ENCODE measurements at regions not wholly inside any gene's neighbourhood (a gene's known extent, or its start where the extent isn't known, plus 50 kb on each side); places are given as distances from the start of the nearest gene placed in this dataset.
"Not testable (repeated sequence)": the region's sequence is repeated elsewhere in the genome, so short reads cannot be mapped to it uniquely, and the experiment has no call there.

- no peak overlapping the region for H3K4me3 Mint-ChIP-seq (ENCODE audit: unreplicated experiment)
- H3K27ac Mint-ChIP-seq (ENCODE audit: unreplicated experiment): no peak overlapping the region
- TF ChIP-seq CTCF (IDR thresholded peaks at IDR 0.05; ENCODE audit: unreplicated experiment): no peak
These were observed 236.2 kb downstream of the SKIDA1 start for GRCh38 chr10:21289271-21289670.

GRCh38 chr10:21285742-21286331 lies 239.6 kb downstream of the SKIDA1 start:
- TF ChIP-seq CTCF (IDR thresholded peaks at IDR 0.05; ENCODE audit: unreplicated experiment): no peak
- no peak overlapping the region for H3K27ac Mint-ChIP-seq (ENCODE audit: unreplicated experiment)
- peaks cover 2% of the 10 kb centered on the region for H3K27me3 Mint-ChIP-seq (ENCODE audit: unreplicated experiment)
- H3K4me3 Mint-ChIP-seq (ENCODE audit: unreplicated experiment): no peak overlapping the region
- no peaks in the 10 kb centered on the region for H3K36me3 Mint-ChIP-seq (ENCODE audit: low read depth, unreplicated experiment)
- no peaks in the 10 kb centered on the region for H3K9me3 Mint-ChIP-seq (ENCODE audit: unreplicated experiment)
- peaks cover 4% of the 10 kb centered on the region for H3K4me1 Mint-ChIP-seq (ENCODE audit: unreplicated experiment)
- DNase-seq (ENCODE audit: low spot score): no peak

More at GRCh38 chr10:21289271-21289670, 236.2 kb downstream of the SKIDA1 start:
- Mint-ChIP-seq H3K27me3 (ENCODE audit: unreplicated experiment) (no peaks in the 10 kb centered on the region), H3K4me1 (ENCODE audit: unreplicated experiment) (peaks cover 16% of the 10 kb centered on the region), H3K9me3 (ENCODE audit: unreplicated experiment) (no peaks in the 10 kb centered on the region), H3K36me3 (ENCODE audit: low read depth, unreplicated experiment) (no peaks in the 10 kb centered on the region)
- DNase-seq (ENCODE audit: low spot score): no peak

DNA sequence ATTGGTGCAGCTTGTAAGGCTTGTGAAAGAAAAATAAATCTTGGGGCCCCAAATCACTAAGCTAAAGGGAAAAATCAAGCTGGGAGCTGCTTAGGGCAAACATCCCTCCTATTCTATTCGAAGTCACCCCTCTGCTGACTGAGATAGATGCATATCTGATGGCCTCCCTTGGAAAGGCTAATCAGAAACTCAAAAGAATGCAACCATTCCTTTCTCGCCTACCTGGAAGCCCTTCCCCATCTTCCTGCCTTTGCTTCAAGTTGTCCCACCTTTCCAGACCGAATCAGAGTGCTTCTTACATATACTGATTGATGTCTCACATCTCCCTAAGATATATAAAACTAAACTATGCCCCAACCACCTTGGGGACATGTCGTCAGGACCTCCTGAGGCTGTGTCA lies 240.3 kb downstream of the SKIDA1 start:
- H3K27ac Mint-ChIP-seq (ENCODE audit: unreplicated experiment): no peak overlapping the region
- no peak for DNase-seq (ENCODE audit: low spot score)
- H3K27me3 Mint-ChIP-seq (ENCODE audit: unreplicated experiment): peaks cover 2% of the 10 kb centered on the region
- H3K4me1 Mint-ChIP-seq (ENCODE audit: unreplicated experiment): peaks cover 4% of the 10 kb centered on the region
- TF ChIP-seq CTCF (IDR thresholded peaks at IDR 0.05; ENCODE audit: unreplicated experiment): no peak
- H3K4me3 Mint-ChIP-seq (ENCODE audit: unreplicated experiment): no peak overlapping the region
- no peaks in the 10 kb centered on the region for H3K36me3 Mint-ChIP-seq (ENCODE audit: low read depth, unreplicated experiment)
- no peaks in the 10 kb centered on the region for H3K9me3 Mint-ChIP-seq (ENCODE audit: unreplicated experiment)

- Mint-ChIP-seq H3K36me3 (ENCODE audit: low read depth, unreplicated experiment) (no peaks in the 10 kb centered on the region), H3K4me1 (ENCODE audit: unreplicated experiment) (peaks cover 4% of the 10 kb centered on the region), H3K27me3 (ENCODE audit: unreplicated experiment) (peaks cover 2% of the 10 kb centered on the region), H3K27ac (ENCODE audit: unreplicated experiment) (no peak overlapping the region), H3K9me3 (ENCODE audit: unreplicated experiment) (no peaks in the 10 kb centered on the region), H3K4me3 (ENCODE audit: unreplicated experiment) (no peak overlapping the region)
- DNase-seq (ENCODE audit: low spot score): no peak
- TF ChIP-seq CTCF (IDR thresholded peaks at IDR 0.05; ENCODE audit: unreplicated experiment): no peak
These were observed 241.2 kb downstream of the SKIDA1 start for GRCh38 chr10:21284301-21284700.

- H3K4me3 Mint-ChIP-seq (ENCODE audit: unreplicated experiment); H3K4me1 Mint-ChIP-seq (ENCODE audit: unreplicated experiment); H3K27ac Mint-ChIP-seq (ENCODE audit: unreplicated experiment): not testable (repeated sequence)
These were observed 242.4 kb downstream of the SKIDA1 start for GRCh38 chr10:21283053-21283452.

More at GRCh38 chr10:21283053-21283452, 242.4 kb downstream of the SKIDA1 start:
- not testable (repeated sequence) for H3K36me3 Mint-ChIP-seq (ENCODE audit: low read depth, unreplicated experiment); H3K9me3 Mint-ChIP-seq (ENCODE audit: unreplicated experiment); DNase-seq (ENCODE audit: low spot score); H3K27me3 Mint-ChIP-seq (ENCODE audit: unreplicated experiment)
